Upper lobe of left lung (tissue), 4 donors: ENCODE measurements at regions not wholly inside any gene's neighbourhood (a gene's known extent, or its start where the extent isn't known, plus 50 kb on each side); places are given as distances from the start of the nearest gene placed in this dataset.
"Not testable (repeated sequence)": the region's sequence is repeated elsewhere in the genome, so short reads cannot be mapped to it uniquely, and the experiment has no call there.

ENCODE experiments used
- CTCF ChIP-seq, 6 experiments: fragments of 450-650 bp in 4 of 6; fragments of 200-600 bp in 2 of 6; sonication (generic) in 2 of 6; IDR thresholded peaks; one replicate each; pipeline ENCODE4 v1.5.1; 2016 to 2019; ENCODE audit warnings: antibody characterized with exemption in 6 of 6
- EP300 ChIP-seq, 4 donors: sonication (generic); formaldehyde crosslinking; IDR thresholded peaks; one replicate each; pipeline ENCODE4 v1.5.1; 2017; ENCODE audit warnings: antibody characterized with exemption in 4 of 4, control low read depth in 2 of 4
- POLR2A ChIP-seq, 4 donors: fragments of 450-650 bp; IDR thresholded peaks; one replicate each; pipeline ENCODE4 v1.5.1; 2016 to 2017; ENCODE audit warnings: antibody characterized with exemption in 4 of 4, mild to moderate bottlenecking in 2 of 4
- POLR2AphosphoS5 ChIP-seq, 2 donors: sonication (generic); formaldehyde crosslinking; IDR thresholded peaks; one replicate each; pipeline ENCODE4 v1.5.1; 2017; ENCODE audit warnings: antibody characterized with exemption in 2 of 2

- not testable (repeated sequence) for TF ChIP-seq CTCF, POLR2A, EP300, POLR2AphosphoS5 (IDR thresholded peaks at IDR 0.05)
Measured at GRCh38 chr2:89291717-89292298, 600.3 kb downstream of the RPIA start.
